ENCODE measurements at regions not wholly inside any gene's neighbourhood (a gene's known extent, or its start where the extent isn't known, plus 50 kb on each side); places are given as distances from the start of the nearest gene placed in this dataset.

DNA sequence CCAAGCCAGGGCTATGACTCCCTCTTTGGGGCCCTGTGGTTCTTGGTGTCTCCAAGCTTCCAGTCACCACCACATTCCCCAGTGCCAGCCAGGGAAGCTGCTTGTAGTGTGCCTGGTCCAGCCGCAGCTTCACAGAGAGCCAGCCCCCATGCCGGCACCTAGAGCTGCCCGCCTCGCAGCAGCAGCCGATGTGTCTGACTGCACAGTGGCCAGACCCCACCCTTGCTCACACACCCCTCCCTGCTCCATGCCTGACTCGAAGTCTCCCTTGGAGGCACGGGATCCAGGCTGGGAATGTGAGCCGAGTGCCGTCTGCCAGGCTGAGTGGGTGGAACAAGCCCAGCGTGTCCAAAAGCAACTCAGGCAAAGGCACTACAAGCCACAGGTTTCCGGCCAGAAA, 123.3 kb upstream of the SFSWAP start:
- no peak for TF ChIP-seq CTCF (conservative IDR thresholded peaks at IDR 0.05; ENCODE audit: low read depth, low read length)
- TF ChIP-seq EZH2 (IDR thresholded peaks at IDR 0.05; ENCODE audit: borderline replicate concordance, low read depth, low read length, poor library complexity, severe bottlenecking): no peak
